SU-DHL-6 (cell line): ENCODE measurements at regions not wholly inside any gene's neighbourhood (a gene's known extent, or its start where the extent isn't known, plus 50 kb on each side); places are given as distances from the start of the nearest gene placed in this dataset.

ENCODE experiments used
- CTCF ChIP-seq: fragments of 200-600 bp; sonication (generic); IDR thresholded peaks from one replicate; pipeline ENCODE4 v1.5.1; 2017; ENCODE audit warnings: antibody characterized with exemption, mild to moderate bottlenecking, low read length, moderate library complexity; ENCODE audit not compliant: insufficient read depth, poor library complexity, severe bottlenecking
- EZH2phosphoT487 ChIP-seq: fragments of 200-600 bp; sonication (generic), shearing (Covaris generic); conservative IDR thresholded peaks from 2 replicates; pipeline ENCODE4 v1.6.1; 2018; ENCODE audit warnings: mild to moderate bottlenecking, antibody characterized with exemption, low read length, moderate library complexity, mixed read lengths

- no peak for TF ChIP-seq CTCF
- TF ChIP-seq EZH2phosphoT487 = no peak
Observed at GRCh38 chr11:80129396-80129795, 688.6 kb upstream of the TENM4 start.
